ENCODE measurements at regions not wholly inside any gene's neighbourhood (a gene's known extent, or its start where the extent isn't known, plus 50 kb on each side); places are given as distances from the start of the nearest gene placed in this dataset.

DNA sequence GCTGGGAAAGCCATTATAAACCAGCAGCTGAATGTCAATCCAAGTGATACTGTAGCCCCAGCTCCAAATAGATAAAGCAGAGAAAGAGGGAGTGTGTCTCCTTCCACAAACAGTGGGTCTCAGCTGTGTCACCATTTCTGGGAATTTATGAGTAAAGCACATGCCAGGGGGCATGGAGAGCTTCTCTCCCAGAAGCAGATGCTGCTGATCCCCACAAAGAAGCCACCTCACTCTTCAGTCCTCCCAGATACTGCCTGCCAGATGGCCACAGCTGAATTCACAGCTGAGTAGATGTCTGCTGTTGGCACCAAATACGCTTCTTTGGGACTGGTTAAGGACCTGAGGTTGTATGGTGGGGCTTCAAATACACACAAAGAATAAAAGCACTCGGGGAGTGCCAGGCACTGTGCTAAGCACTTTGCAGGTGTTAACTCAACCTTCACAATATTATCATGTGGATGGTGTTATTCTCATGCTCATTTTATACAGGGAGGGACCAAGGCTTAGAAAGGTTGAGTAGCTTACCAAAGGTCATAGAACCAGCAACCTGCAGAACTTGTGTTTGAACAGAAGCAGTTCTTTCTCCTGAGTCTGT is 298.3 kb downstream of the CDH11 start:
- no peak for DNase-seq

DNA sequence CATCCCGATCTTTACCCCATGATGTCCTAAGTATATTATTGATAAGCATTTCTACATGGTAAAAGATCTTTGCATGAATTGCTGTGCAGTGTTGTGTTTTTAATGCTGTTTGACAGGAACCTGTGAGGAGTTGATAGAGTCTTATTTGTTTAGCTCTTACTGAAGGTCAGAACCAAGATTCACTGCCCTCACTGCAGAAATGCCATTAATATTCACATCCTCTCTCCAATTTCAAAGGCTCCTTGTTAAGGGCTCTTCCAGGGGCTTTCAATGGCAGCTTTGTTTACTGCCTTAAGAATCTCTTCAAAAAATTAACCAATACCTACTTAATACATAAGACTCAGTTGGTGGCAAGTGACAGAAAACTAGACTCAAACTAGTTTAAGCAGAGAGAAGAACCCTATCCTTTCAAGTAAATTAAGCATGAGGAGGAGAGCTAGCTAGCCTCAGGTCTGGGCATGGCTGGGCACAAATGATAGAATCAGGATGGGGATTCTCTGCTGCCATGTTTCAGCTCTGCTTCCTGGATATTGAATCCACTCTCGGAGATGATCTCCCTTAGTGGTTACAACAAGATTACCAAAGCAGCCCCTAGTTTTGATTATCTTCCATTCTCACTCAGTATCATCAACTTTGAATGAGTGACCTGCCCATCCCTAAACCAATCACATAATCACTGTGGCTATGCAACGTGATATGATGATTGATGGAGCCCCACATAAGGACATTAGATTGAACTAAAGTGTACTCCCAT is 311.8 kb downstream of the CDH11 start:
- DNase-seq: no peak

DNA sequence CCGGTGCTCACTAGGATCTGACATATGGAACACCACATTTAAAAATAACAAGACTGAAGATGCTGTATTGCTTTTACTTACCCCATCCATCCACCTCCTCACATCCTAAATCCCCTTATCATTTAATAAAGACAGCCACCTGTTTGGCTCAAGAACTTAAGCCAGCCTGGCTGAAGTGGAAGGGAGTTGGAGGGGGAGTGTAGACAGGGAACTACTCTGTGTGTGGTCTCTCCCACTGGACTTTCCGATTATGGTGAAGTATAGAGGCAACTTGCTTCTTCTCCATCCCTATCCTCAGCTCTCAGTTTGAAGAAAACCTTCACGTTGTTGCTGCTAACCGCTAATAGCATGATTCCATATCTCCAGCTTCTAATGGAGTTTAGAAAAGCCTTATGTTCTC is 313.4 kb downstream of the CDH11 start:
- no peak for DNase-seq

DNA sequence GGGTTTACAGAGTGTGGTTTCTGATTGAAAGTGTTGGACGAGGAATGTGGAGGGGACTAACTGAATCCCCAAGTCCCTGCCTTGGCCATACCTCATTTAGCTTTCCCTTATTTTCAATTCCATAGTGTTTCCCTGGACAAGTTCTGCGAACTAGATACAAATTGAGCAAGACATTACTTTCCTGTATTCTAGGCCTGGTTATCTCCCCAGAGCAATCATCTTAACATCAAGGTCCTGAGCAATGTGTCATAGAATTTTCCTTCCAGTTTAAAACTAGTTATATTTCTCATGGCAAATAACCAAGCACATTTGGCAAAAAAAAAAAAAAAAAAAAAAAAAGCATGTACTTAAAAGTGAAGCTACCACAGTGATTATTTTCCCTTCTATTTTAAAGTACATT is 330.1 kb downstream of the CDH11 start:
- DNase-seq: no peak

DNA sequence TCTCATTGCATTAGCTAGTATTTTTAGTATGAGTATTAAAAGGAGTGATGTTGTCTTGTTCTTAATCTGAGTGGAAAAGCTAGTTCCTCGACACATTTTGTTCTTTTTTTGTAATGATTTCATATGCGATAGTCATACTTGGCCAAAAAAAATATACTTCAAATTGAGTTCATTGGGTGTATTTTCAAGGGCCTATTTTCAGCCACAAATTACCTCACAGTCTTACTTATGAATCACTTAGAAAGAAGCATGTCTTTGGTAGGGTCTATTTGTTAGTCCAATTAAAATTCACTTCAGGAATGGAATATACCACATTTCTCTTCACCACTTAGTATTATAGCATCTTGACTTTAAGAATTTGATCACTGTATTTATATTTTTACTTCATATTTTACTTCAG is 337.2 kb downstream of the CDH11 start:
- DNase-seq: no peak

DNA sequence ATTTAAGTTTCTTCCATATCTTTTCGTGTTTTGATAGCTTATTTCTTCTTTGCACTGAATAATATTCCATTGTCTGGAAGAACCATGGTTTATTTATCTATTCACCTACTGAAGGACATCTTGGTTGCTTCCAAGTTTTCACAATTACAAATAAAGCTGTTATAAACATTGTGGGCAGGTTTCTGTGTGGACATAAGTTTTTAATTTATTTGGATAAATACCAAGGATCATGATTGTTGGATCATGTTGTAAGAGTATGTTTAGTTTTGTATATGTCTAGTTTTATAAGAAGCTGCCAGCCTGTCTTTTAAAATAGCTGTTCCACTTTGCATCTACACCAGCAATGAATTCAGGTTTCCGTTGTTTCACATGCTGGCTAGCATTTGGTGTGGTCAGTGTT is 339.4 kb downstream of the CDH11 start:
- no peak for DNase-seq

DNA sequence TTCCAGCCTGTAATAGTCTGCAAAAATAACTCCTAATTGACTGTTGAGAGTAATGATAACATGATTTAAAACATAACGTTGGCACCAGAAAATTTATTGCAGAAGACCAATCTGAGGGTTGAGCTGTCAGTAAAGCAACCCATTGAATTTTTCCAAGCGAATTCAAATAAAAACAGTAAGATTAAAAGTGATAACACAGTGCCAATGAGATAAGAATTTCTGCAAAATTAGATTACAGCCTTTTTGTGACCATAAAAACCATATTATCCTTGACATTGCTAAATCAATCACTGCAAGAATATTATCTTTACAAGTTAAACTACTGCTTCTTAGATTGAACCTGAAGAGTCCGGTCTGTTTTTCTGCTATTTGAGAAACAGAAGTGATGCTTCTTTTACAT is 341.4 kb downstream of the CDH11 start:
- DNase-seq: no peak

DNA sequence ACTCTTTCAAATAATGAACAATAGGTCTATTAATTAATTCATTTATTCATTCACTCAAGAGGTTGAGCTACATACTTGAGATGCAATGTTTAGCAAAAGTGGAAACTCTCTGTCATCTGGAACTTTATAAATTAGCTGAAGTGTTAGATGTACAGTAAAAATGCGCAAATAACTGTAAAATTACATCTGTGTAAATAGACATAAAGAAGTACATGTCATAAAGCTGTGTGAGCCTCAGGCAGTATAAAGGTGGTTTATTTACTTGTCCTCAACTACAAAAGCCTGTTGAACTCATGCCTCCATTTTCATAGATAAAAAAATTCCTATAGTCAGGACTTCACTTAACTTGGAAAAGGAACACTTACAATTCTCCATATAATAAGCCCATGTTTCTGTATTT is 343.1 kb downstream of the CDH11 start:
- DNase-seq: no peak

DNA sequence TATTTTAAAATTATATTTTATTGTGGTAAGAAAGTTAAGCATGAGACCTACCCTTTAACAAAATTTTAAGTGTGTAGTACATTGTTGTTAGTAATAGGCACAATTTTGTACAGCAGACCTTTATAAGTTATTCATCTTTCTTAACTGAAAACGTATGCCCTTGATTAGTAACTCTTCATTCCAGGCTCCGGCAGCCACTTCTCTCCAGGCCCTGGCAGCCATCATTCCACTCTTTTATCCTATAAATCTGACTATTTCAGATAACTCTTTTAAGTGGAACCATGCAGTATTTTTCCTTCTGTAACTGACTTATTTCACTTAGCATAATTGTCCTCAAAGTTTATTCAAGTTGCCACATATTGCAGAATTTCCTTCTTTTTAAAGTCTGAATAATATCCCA is 348.2 kb downstream of the CDH11 start:
- DNase-seq: no peak

DNA sequence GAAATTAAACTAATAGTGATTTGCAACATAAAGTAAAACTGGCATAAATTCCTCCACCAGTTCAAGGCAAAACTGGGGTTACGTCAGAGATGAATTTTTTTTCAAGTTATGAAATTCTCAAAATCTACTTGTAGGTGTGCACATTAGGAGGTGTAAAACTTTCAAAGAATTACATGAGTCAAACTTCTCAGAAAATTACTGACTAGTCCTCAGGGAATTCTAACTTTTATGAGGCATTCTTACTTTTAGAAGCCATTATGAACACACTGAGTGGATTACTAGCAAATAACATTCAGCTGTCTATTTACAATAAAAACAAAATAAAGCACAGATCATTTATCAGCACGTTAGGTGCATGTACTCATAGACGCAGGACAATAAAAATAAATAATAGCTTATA is 348.7 kb downstream of the CDH11 start:
- no peak for DNase-seq

DNA sequence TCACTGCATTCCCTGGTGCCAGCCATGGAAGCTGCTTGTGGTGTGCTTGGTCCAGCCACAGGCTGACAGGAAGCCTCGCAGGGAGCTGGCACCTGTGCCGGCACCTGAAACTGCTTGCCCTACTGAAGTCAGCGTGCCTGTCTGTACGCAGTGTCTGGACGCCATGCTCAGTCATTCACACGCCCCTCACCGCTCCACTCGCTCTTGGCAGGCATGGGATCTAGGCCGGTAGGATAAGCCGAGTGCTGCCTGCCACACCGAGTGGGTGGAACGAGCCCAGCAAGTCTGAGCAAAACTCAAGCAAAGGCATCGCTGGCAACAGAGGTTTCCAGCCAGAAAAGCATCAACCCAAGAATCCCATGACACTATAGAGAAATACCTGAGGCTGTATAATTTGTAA is 350.6 kb downstream of the CDH11 start:
- DNase-seq: no peak

DNA sequence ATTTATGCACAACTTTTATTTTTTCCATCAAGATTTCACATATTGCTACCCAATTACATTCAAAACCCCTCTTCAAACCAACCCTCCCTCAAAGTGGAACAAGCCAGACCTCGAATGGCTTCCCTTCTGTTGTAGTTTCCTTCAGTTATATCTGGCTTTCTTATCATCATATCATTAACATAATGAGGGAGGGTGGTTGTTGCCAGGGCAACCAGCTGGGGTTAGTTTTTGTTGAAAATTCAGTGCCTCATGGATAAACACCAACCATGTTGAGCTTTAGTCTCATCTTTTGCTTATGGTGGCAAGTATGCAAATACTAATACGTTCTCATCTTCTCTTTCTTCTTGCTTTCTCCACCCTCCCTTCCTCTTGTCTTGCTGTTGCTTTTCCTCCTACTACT is 359.7 kb downstream of the CDH11 start:
- DNase-seq: no peak

DNA sequence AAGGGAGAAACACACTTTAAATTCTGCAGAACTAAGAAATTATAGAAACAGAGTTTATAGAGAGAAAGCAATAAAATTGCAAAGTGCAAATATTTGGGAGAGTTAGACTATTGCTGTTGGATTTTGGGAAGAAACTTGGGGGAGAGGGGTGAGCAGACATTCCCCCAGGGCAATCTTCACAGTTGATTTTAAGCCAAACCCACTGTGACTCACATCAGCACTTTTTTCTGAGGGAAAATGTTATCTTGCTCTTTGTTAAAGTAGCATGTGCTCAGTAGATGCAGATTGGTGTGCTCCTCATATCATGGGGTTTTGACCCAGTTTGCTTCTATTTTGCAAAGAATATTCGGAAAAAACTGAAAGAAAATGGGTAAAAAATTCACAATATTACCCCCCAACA is 367.6 kb downstream of the CDH11 start:
- DNase-seq: no peak

DNA sequence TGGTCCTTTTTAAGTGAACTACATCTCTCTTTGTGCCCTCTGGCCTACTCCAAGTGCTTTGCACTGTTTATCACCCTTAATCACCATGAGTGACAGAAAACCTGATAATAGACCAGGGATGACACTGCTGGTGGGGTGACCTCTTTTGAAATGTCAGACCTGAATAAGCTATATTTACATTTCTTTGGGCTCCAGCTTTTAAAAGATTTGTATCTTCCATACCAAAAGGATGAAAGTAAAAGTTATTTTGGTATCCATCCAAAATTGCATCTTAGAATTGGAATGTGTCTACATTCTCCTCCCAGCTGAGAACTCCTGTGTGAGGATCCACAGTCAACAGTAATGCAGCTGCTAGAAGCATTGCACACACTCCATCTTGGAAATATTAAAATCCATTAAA is 370.0 kb downstream of the CDH11 start:
- DNase-seq: no peak

DNA sequence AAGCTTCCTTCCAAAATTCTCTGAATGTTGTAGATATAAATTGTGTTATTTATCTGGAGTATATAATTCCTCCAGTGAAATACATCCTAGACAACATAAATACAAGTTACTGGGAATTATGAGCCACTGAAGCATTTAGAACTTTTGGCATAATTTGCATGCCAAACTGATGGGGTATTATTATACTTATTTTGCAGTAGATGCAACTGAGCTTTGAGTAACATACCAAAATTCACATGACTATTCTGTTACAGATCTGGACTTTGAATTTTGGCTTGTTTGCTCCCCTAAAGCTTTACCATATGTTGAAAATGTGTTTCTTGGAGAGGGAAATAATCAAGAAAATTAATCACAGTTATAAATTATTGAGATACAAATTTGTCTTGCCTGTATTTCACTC is 372.5 kb downstream of the CDH11 start:
- no peak for DNase-seq

DNA sequence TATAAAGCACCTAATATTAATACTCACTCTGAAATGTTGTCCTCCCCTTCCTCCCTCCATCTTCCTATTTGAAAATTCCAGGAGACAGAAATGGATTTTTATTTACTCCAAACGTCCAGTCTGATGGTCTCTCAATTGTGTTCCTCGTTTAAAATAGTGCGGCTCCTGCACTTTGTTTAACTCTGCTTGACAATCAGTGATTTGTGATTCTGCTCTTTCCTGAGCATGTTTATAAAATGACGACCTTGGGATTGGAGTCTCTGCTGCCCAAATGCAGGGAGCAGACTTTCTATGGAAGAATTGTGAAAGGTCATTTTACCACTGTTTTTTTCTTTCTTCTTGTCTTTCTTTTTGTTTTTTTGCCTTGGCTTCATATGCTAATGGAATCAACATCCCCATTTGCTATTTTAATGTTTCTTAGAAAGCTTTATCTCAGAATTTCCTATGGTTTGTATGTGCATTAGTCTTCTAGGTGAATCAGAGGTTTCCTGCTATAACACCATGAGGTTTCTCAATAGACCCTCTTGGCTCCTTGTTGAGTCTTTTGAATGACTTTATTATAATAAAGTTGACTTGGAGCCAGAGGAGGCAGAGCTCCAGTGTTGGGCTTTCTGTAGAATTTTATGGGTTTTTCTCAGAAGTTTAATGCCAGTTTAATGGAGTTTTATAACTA is 376.5 kb downstream of the CDH11 start:
- no peak for DNase-seq

DNA sequence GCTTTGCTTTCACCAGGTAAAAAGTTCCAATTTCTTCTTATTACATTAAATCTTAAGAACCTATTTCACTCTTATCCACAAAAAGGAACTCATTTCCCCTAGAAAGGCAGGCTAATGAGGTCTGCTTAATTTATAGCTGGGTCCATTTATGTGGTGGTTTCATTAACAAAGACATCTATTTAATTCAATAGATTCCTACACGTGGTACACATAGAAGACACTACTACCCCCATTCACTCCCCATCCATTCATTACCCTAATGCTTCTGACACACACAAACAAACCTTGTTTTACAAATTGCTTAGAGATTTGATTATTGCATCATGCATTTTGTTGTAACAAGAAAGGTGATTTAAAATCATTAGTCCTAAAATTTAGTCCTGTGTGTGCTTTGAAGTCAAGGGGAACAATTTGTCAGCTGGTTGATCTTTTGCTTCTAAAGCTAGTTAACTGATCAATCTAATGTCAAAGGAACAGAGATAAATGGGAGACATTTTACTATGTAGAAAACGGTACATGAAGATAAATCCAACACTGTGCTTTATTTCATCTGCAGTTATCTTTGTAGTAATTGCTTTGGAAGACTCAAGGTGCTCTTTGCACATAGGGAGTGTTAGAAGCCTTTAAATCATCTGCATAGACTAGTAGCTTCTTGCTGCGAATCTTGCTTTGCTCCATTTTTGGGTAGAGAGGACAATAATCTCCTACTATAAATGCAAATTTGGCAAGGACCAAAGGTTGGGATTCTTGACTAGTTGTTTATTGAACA is 379.2 kb downstream of the CDH11 start:
- no peak for DNase-seq

DNA sequence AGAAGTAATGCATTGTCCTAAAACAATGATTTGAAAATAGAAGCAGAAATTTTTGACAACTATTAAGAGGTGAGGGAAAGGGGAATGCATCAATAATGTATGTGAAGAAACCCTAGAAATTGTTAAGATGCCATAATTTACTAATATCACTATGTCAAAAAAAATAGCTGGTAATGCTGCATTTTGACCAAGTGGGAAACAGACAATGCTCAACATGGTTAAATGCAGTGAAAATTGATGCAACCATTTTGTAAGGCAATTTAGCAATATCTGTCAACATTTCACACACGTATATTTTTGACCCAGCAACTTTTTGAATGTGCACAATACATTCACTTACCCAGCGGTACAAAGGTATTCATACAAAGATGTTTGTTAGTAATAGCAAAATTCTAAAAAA is 381.6 kb downstream of the CDH11 start:
- DNase-seq: no peak

DNA sequence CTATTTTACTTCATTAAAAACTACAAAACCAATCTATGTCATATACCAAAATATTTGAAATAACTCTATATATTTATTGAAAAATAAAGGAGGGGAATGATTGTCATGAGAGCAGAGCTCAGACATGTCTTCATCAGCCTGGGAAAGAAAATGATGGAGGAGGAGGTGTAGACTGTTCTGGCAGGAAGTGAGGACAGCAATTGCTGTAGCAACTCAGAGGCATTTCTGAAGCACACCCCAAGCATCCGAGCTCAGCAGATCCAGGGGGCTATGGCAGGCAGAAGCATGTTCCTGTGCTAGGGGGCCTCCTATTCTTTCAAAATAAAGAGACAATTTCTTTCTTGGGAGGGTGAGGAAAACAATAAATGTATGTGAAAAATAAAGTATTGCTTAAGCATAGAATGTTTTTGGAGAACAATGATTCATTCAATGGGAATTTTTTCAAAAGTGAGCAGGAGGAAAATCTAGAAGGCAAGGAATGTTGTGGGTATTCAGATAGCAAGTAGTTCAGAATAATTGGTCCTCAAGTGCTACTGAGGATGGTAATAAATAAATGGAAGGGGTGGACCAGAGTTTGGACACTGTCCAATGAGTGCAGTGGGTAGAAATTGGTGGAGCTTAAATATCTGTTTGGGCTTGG is 383.4 kb downstream of the CDH11 start:
- DNase-seq: no peak

DNA sequence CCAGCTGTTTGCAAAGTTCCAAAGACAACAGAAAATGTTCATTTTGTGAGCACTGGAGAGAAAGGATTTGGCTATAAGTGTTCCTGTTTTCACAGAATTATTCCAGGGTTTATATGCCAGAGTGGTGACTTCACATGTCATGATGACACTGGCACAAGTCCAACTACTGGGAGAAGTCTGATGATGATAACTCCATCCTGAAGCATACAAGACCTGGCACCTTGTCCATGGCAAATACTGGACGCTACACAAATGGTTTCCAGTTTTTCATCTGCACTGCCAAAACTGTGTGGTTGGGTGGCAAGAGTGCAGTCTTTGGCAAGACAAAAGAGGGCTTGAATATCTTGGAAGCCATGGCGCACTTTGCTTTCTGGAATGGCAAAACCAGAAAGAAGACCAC is 385.0 kb downstream of the CDH11 start:
- DNase-seq: no peak

DNA sequence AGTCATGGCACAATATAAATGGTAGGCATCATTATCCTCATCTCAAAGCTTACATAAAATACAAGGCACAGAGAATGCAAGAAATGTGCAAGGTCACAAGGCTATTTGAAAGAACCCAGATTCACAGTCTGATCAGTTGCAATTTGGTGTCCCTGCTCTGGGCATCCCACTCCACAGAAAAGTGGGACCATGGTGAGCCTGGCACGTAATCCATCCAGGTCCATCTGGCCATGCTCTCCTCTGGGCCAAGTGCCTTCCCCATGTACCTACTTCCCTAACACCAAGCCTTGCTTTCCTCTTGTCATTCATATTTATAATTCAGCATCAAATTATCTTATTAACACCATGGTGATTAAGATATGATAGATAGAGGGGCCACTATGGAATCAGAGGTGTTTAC is 390.0 kb downstream of the CDH11 start:
- no peak for DNase-seq

DNA sequence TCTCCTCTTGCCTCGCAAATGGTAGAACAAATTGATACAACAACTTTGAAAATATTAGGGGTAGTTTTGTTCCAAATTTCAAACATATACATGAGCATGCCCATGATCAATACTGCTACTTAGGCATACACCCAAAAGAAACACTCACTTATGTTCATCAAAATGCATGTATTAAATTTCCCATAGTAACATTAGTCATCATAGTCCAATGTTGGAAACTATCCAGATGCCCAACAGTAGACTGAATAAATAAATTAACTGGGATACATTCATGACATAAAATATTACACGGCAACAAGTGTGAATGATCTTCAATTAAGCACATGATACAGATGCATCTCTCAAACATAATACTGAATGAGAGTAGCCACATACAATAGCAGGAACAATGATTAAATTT is 391.6 kb downstream of the CDH11 start:
- DNase-seq: no peak

DNA sequence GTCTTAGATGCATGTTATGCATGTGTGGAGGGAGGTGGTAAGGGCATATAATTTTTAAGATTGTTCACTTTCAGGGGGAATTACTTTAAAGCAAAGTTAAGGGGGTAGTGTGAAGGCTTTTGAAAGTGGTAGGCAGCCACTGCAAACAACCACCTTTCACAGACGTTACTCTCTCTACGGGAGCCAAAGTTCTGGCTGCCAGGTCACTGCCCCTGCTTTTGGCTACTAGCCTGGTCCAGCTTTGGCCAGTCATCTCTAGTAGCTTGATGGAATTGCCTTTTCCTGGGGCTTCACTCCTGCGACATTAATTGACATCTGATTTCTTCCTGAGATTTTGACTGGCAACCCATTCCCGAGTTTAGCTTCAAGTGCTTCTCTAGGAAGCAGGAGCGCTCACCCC is 397.5 kb downstream of the CDH11 start:
- no peak for DNase-seq

Data from NCI-H1930 (cell line).